ENCODE measurements at regions not wholly inside any gene's neighbourhood (a gene's known extent, or its start where the extent isn't known, plus 50 kb on each side); places are given as distances from the start of the nearest gene placed in this dataset.
"Not testable (repeated sequence)": the region's sequence is repeated elsewhere in the genome, so short reads cannot be mapped to it uniquely, and the experiment has no call there.

GRCh38 chr5:17326600-17327037 lies 109.2 kb downstream of the BASP1 start:
- no peak for DNase-seq (ENCODE audit: low spot score)

DNA sequence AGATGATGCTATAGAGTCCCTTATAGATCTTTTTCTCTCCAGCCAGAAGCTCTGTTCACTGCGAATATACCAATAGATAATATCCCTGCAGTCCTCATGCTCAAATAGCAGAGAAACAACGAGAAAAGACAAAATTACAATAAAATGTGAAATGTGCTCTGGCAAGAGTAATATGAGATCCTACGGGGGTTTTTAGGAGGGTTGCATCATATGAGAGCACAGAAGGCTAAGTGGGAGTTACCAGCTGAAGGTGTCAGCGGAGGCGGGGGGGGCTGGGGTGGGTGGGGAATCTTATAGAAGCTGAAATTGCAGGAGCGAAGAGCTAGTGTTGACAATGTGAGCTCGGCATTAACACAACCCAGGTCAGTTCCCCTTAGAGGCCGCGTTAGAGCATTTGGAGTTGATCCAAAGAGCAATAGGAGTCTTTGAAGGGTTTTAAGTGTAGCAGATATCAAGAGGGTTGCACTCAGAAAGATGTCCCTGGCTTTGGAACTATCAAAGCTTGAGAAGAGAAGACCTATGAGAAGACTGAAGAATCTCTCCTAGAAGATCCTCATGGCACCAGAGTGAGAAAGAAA lies 109.7 kb downstream of the BASP1 start:
- DNase-seq (ENCODE audit: low spot score): no peak

GRCh38 chr5:17329571-17329970 lies 112.1 kb downstream of the BASP1 start:
- DNase-seq (ENCODE audit: low spot score): no peak

- DNase-seq (ENCODE audit: low spot score): no peak
Observed at GRCh38 chr5:17330386-17330785, 113.0 kb downstream of the BASP1 start.

- DNase-seq (ENCODE audit: low spot score): no peak
Observed at GRCh38 chr5:17331651-17332050, 114.2 kb downstream of the BASP1 start.

DNA sequence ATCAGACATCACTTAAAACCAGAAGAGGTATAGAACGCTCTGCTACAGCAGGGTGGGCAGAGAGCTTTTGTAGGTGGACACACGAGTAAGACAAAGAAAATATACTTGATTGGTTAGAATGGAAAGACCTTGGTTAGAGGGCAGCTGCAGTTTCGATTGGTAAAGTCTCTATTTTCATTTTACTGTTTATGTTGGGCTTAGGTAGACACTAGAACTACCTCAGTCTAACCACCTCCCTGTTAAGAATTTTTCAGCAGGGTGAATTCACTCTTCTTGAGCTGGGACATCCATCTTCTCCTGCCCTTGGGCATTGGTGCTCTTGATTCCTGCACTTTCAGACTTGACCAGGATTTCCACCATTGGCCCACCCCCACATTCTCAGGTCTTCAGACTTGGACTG lies 116.3 kb downstream of the BASP1 start:
- DNase-seq (ENCODE audit: low spot score): no peak

DNA sequence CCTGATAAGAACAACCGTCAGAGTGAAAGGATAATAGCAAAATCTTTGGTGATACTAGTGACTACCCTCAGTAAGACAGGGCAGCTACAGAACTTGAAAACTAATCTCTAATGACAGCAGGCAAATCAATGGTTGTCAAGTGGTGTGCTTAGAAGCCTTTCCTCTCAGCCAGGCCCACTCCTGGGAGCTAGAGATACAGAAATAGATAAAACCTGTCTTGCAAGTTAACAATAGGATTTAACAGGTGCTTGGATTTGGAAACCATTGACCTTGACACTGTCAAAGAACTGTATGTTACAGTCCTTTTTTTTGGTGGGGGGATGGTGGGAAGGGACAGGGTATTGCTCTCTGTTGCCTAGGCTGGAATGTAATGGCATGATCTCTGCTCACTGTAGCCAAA lies 118.6 kb downstream of the BASP1 start:
- no peak for DNase-seq (ENCODE audit: low spot score)

- DNase-seq (ENCODE audit: low spot score): not testable (repeated sequence)
Observed at GRCh38 chr5:17336723-17337122, 119.3 kb downstream of the BASP1 start.

GRCh38 chr5:17339841-17340240 lies 122.4 kb downstream of the BASP1 start:
- no peak for DNase-seq (ENCODE audit: low spot score)

DNA sequence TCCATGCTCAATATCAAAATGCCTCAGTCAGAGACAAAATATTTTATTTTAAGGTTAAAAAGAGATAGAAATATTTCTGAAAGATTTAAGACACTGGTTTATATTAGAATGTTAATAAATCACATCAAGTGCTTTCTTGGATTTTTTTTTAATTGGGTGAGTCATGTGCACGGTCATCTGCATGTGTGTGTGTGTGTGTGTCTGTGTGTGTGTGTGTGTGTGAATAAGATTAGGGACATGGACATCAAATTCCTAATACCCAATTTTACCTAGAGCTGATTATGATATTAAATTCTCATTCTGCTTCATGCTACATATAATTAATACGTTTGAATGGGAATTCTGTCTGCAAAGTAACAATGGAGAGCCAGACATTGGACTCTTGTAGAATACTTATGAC lies 122.9 kb downstream of the BASP1 start:
- DNase-seq (ENCODE audit: low spot score): no peak

DNA sequence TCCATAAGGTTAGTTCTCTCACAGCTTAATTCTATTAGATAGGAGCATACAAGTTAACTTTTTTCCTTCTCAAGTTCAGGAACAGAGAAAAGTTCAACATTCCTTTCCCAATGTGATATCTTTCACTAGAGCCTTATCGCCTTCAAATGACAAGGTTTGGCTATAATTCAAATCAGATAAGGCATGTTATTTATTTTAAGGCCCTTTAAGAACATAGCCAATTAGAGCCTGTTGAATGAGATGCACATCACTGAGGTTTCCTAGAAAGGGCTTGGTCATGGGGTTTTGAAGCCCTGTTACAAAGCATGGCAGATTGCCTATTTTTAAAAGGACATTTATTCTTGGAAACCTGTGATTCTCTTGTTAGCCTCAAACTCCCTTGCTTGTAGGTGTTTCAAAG lies 123.4 kb downstream of the BASP1 start:
- DNase-seq (ENCODE audit: low spot score): peak; percentile 26

DNA sequence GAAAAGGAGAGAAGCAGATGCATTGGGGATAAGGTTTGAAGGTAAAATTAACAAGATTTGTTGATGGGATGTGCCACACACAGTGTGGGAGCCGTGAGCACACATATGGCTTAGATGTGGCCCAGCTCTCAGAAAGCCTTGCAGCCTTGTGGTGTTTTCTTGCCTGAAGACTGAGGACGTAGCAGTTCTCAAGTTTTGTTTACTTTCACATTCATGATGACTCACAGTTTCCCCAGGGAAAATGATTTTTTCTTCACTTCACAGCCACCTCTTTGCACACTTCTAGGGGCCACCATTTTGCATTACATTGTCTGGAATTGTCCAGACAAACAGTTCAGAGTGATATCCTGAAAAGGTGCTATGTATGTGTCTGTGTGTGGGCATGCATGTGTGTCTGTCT lies 126.2 kb downstream of the BASP1 start:
- DNase-seq (ENCODE audit: low spot score): peak; percentile 28

DNA sequence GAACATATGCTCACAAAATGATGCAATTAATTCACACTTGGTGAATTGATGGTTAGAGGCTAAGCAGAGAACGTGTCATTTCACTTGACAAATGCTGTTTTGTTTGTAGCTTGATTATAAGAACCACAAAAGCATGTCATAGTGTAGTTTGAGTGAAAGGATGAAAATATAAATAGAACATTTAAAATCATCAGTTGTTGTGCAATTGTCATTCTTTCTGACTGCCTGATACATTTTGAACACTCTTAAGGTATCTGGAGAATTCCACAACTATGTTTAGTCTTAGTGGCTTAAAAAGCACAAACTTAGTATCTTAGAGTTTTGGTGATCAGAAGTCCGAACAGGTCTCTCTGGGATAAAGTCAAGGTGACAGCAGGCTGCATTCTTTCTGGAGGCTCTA lies 129.4 kb downstream of the BASP1 start:
- DNase-seq (ENCODE audit: low spot score): no peak

DNA sequence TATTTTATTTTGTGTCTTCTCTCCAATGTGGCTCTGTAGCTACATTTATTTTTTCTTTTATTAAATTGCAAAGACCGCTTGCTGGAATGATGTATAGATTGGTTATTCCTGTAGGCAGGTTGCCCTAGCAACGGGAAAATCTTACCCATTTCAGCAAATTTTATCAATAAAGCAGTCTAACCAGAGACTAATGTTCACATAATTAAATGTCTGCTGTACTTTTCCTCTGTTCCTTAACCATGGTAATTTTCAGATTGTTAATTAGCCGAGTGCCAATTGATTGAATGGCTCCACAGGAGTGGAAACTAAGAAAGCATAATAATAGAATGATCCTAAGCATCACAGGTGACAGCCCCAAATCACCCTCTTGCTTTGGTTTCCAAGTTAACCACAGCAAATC lies 134.8 kb downstream of the BASP1 start:
- no peak for DNase-seq (ENCODE audit: low spot score)

- DNase-seq (ENCODE audit: low spot score): no peak
Observed at GRCh38 chr5:17354265-17354664, 136.8 kb downstream of the BASP1 start.

DNA sequence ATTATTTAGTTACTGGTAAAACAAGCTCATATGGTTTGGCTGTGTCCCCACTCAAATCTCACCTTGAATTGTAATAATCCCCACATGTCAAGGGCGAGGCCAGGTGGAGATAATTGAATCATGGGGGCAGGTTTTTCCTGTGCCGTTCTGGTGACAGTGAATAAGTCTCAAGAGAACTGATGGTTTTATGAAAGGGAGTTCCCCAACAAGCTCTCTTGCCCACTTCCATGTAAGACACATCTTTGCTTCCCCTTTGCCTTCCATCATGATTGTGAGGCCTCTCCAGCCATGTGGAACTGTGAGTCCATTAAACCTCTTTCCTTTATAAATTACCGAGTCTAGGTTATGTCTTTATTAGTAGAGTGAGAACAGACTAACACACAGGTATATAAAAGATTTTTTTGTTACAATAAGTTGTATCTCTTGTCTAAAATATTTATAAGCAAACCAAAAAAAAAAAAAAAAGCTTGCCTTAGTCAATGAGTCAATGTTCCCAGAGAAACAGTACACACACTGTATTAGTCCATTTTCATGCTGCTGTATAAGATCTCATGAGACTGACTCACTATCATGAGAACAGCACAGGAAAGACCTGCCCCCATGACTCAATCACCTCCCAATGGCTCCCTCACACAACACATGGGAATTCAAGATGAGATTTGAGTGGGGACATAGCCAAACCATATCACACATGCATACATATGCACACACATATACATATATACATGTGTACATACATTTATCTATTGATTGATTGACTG lies 138.3 kb downstream of the BASP1 start:
- no peak for DNase-seq (ENCODE audit: low spot score)

DNA sequence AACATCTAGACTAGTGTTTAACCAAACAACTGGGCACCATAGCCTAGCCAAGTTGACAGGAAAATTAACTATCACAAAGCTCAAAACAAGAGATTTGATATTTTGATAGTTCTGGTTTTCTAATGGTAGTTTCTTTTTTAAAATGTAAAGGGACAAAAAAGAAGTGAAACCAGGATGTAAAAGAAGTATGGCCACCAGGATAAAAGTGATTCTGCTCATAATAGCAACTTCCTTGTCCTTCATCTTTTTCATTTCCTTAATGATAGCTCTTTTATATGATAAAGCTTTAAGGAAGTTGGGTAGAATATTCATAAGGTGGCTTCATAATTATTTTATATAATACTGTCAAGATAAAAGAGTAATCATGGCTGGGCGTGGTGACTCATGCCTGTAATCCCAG lies 139.1 kb downstream of the BASP1 start:
- DNase-seq (ENCODE audit: low spot score): no peak

- DNase-seq (ENCODE audit: low spot score): no peak
Observed at GRCh38 chr5:17357504-17357903, 140.1 kb downstream of the BASP1 start.

GRCh38 chr5:17358031-17358430 lies 140.0 kb upstream of the TAF11L2 start:
- no peak for DNase-seq (ENCODE audit: low spot score)

DNA sequence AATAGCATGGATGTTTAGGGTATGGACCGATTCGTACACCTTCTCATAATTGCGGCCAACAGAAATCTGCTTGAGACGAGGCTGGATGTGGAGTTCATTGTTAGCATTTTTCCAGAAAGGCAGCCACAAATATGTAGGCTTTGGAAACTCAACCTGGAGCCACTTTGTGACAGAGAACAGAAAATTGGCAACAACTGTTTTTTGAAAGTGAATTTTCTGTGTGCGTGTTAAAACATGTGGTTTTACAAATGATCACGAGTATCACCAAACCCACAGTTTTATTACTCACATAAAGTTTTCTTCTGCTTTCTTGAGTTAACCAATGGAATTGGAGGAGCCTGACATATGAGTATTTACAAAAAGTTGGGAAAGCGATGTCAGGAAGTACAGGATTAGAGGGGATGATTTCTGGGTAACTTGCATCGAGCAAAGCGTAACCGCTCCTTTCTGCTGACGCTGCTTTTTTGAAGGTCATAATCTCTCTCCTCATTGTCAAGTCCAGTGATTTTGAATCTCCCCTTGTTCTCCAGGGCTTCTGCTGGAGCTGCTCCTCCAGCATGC lies 138.5 kb upstream of the TAF11L2 start:
- no peak for DNase-seq (ENCODE audit: low spot score)

DNA sequence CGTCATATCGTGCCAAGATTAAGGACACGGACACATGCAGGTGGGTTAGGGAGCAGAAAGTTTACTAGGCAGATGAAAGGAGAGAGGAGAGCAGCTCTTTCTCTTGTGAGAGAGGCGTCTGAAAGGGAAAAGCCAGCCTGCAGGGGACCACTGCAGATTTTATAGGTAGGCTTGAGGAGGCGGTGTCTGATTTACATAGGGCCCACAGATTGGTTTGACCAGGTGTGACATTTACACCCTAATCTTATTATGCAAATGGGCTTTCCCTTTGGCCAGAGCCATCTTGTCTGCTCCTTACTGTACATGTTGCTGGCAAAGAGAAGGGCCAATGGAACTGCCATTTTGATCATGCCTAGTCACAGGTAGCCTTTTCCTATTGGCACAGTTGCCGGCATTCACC lies 137.2 kb upstream of the TAF11L2 start:
- DNase-seq (ENCODE audit: low spot score): no peak

- DNase-seq (ENCODE audit: low spot score): no peak
Observed at GRCh38 chr5:17361331-17361730, 136.7 kb upstream of the TAF11L2 start.

- no peak for DNase-seq (ENCODE audit: low spot score)
Observed at GRCh38 chr5:17364987-17365810, 132.8 kb upstream of the TAF11L2 start.
